Ishikawa (cell line): ENCODE measurements at regions not wholly inside any gene's neighbourhood (a gene's known extent, or its start where the extent isn't known, plus 50 kb on each side); places are given as distances from the start of the nearest gene placed in this dataset.

Experiments used
- CEBPB ChIP-seq: IDR thresholded peaks from 2 replicates; pipeline ENCODE4 v1.6.1; 2012
- EGR1 ChIP-seq: IDR thresholded peaks from 2 replicates; pipeline ENCODE4 v1.6.1; 2012
- EP300 ChIP-seq: IDR thresholded peaks from 2 replicates; pipeline ENCODE4 v1.6.1; 2012; ENCODE audit warnings: borderline replicate concordance
- NFIC ChIP-seq: IDR thresholded peaks from 2 replicates; pipeline ENCODE4 v1.6.1; 2012
- RAD21 ChIP-seq: IDR thresholded peaks from 2 replicates; pipeline ENCODE4 v1.6.1; 2012; ENCODE audit warnings: low read depth
- TAF1 ChIP-seq: IDR thresholded peaks from 2 replicates; pipeline ENCODE4 v1.6.1; 2012; ENCODE audit warnings: low read depth, mild to moderate bottlenecking
- TCF12 ChIP-seq: IDR thresholded peaks from 2 replicates; pipeline ENCODE4 v1.6.1; 2012; ENCODE audit warnings: low read depth
- YY1 ChIP-seq: IDR thresholded peaks from 2 replicates; pipeline ENCODE4 v1.6.1; 2012; ENCODE audit warnings: low read depth
- ZBTB7A ChIP-seq: IDR thresholded peaks from 2 replicates; pipeline ENCODE4 v1.6.1; 2012; ENCODE audit warnings: low read depth
- TF ChIP-seq, protein P1 (sequence below): IDR thresholded peaks from 2 replicates; pipeline ENCODE4 v1.6.1; 2012
- TF ChIP-seq, protein P2 (sequence below): IDR thresholded peaks from 2 replicates; pipeline ENCODE4 v1.6.1; 2012; ENCODE audit warnings: low read depth, mild to moderate bottlenecking
- TF ChIP-seq, protein P3 (sequence below): IDR thresholded peaks from 2 replicates; pipeline ENCODE4 v1.6.1; 2012

DNA sequence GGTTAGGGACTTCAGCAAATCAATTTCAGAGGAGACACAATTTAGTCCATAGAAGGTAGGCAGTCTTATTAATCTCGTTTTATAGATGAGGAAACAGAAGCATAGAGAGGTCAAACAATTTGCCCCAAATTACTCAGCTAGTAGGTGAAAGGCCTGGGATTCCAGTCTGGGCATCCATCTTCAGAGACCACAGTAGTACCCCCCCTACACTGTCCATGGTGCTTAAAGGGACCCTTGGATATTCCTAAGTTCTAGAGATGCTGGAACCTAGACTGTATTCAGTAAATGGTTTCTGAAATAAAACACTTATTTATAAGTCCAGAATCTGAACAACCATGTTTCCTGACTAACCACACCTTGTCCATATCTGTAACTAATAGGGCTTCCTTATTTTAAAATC lies 174.8 kb downstream of the CEP135 start:
- TF ChIP-seq TAF1 (no peak), EP300 (no peak), RAD21 (no peak), YY1 (no peak), CEBPB (no peak), ZBTB7A (no peak), NFIC (no peak), TCF12 (no peak), EGR1 (no peak)
- TF ChIP-seq, protein P1, sequence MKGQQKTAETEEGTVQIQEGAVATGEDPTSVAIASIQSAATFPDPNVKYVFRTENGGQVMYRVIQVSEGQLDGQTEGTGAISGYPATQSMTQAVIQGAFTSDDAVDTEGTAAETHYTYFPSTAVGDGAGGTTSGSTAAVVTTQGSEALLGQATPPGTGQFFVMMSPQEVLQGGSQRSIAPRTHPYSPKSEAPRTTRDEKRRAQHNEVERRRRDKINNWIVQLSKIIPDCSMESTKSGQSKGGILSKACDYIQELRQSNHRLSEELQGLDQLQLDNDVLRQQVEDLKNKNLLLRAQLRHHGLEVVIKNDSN = no peak
- TF ChIP-seq, protein P2, sequence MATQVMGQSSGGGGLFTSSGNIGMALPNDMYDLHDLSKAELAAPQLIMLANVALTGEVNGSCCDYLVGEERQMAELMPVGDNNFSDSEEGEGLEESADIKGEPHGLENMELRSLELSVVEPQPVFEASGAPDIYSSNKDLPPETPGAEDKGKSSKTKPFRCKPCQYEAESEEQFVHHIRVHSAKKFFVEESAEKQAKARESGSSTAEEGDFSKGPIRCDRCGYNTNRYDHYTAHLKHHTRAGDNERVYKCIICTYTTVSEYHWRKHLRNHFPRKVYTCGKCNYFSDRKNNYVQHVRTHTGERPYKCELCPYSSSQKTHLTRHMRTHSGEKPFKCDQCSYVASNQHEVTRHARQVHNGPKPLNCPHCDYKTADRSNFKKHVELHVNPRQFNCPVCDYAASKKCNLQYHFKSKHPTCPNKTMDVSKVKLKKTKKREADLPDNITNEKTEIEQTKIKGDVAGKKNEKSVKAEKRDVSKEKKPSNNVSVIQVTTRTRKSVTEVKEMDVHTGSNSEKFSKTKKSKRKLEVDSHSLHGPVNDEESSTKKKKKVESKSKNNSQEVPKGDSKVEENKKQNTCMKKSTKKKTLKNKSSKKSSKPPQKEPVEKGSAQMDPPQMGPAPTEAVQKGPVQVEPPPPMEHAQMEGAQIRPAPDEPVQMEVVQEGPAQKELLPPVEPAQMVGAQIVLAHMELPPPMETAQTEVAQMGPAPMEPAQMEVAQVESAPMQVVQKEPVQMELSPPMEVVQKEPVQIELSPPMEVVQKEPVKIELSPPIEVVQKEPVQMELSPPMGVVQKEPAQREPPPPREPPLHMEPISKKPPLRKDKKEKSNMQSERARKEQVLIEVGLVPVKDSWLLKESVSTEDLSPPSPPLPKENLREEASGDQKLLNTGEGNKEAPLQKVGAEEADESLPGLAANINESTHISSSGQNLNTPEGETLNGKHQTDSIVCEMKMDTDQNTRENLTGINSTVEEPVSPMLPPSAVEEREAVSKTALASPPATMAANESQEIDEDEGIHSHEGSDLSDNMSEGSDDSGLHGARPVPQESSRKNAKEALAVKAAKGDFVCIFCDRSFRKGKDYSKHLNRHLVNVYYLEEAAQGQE = peak; percentile 74
- TF ChIP-seq, protein P3, sequence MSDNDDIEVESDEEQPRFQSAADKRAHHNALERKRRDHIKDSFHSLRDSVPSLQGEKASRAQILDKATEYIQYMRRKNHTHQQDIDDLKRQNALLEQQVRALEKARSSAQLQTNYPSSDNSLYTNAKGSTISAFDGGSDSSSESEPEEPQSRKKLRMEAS = no peak
